GM21825 (cell line): ENCODE measurements at regions not wholly inside any gene's neighbourhood (a gene's known extent, or its start where the extent isn't known, plus 50 kb on each side); places are given as distances from the start of the nearest gene placed in this dataset.

Source experiments
- ATAC-seq: cut with Tn5 transposase; IDR thresholded peaks from one replicate; pipeline ENCODE4 v1.9.1; 2021; ENCODE audit warnings: mild to moderate bottlenecking, moderate library complexity; ENCODE audit not compliant: unreplicated experiment

- ATAC-seq = no peak
Observed at GRCh38 chr2:219991116-219991515, 363.7 kb downstream of the SLC4A3 start.

DNA sequence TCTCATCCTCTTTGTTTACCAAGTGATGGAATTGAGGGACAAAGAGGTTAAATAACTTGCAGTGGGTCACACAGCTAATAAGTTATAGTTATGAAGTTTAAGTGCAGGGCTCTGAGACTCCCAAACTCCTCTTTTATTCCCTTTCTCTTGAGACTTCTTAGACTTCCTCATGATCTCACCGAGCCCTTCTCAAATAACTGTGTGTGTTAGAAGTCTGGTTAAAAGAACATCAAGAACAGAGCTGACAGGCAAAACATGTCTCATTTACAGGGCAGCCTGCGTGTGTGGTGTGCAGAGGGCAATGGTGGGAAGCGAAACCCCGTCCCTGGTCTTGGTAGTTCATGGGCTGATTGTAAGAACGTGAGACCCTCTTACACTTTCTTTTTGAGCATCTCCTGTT, 368.0 kb downstream of the SLC4A3 start:
- ATAC-seq = no peak

GRCh38 chr2:219995991-219996765, 368.7 kb downstream of the SLC4A3 start:
- ATAC-seq = no peak

- ATAC-seq = no peak
Observed at GRCh38 chr2:219997341-219997851, 370.0 kb downstream of the SLC4A3 start.

DNA sequence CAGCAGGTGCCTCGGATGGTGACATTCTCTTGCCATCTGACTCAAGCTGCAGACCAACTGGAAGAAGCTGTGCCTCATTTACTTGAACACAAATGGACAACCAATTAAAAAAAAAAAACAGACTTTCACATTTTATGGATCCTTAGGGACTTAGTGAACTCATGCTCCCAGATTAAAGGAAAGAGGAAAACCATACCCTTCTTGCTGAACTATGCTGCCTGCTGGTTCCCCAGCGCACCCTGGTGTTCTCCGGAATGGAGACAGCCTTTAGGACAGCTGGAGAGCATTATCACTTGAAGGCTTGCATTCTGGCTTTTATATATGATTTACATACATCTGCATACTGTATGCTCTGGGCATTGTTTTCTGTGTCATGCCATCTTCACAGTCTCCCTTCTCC, 370.7 kb downstream of the SLC4A3 start:
- no peak for ATAC-seq

- no peak for ATAC-seq
Observed at GRCh38 chr2:219998714-219999227, 371.3 kb downstream of the SLC4A3 start.

DNA sequence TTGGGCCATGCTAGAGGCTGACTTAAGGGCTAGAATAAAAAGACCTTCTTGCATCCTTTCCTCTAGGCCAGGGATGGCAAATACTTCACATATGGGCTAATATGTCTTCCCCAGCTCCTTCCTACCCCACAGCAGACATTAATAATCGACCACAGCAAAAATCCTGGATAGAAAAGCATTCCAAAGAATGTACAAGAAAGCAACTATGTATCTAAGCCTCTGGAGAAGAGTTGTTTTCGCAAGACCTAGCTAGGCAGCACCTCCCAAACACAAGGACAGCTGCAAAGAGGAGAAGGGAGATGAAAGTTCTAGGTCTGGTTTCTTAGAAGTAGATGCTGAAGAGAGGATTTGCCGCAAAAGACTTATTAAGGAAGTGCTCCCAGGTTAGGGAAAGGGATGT, 372.6 kb downstream of the SLC4A3 start:
- ATAC-seq = no peak

GRCh38 chr2:220000586-220000985, 373.2 kb downstream of the SLC4A3 start:
- no peak for ATAC-seq

DNA sequence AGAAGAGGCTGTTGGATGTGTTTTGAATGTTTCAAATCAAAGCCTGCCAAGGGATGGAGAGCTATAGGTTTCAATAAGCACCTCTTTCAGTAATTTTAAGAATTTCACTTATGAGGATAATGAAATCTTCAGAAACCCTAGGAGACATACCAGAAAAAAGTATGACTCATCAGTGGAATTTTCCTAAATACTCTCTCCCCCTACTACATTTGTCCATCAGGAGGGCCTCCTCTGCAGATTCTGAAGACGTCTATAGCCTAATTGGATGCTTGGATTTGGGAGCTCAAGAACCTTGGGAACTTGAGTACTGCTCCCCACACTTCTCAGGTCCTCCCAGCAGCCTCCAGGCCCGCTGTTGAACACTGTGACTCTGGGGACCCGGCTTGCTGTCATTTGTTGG, 374.3 kb downstream of the SLC4A3 start:
- no peak for ATAC-seq

- no peak for ATAC-seq
Observed at GRCh38 chr2:220002251-220002650, 374.8 kb downstream of the SLC4A3 start.

DNA sequence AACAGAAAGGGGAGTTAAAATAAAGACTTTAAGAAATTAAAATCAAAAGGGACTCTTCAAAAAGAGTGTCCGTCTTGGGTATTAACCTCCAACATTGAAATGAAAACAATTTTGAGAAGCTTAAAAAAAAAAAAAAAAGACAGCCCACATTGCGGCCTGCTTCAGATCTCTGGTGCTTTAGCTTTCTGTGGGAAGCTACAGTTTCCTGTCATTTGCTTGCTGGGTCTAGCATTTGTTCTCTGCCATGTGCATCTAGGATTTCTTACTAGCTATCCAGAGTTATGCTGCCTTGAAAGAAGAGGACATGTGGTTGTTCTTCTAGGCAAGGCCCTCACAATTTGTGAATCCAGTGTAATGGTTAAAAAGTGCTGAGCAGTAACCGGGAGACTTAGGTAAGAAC, 375.3 kb downstream of the SLC4A3 start:
- ATAC-seq = no peak

GRCh38 chr2:220005362-220005761, 377.9 kb downstream of the SLC4A3 start:
- no peak for ATAC-seq

GRCh38 chr2:220006152-220006621, 378.8 kb downstream of the SLC4A3 start:
- ATAC-seq = no peak

GRCh38 chr2:220011859-220012258, 384.4 kb downstream of the SLC4A3 start:
- no peak for ATAC-seq

GRCh38 chr2:220014961-220015360, 387.5 kb downstream of the SLC4A3 start:
- ATAC-seq = no peak

GRCh38 chr2:220015576-220015975, 388.1 kb downstream of the SLC4A3 start:
- ATAC-seq = no peak

GRCh38 chr2:220025207-220025606, 397.8 kb downstream of the SLC4A3 start:
- no peak for ATAC-seq

DNA sequence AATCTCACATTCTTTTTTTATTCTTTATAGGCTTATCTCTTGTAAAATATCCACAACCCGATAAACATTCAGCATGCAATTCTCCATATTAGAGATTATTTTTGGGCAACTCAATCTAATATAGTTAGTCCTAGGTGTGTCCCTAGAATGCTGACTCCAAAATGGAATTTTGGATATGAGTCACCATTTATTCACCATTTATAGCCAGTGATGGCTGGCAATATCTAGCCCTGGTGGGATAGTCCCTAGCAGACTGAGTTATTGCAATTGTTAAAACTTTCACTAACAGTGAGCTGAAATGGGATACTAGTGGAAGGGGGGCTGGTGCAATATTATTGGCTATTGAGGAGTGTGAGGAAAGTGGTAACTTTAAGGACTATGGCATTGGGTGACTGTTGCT, 401.6 kb downstream of the SLC4A3 start:
- ATAC-seq = no peak

GRCh38 chr2:220033546-220033945, 406.1 kb downstream of the SLC4A3 start:
- no peak for ATAC-seq

GRCh38 chr2:220034426-220035130, 407.1 kb downstream of the SLC4A3 start:
- no peak for ATAC-seq

GRCh38 chr2:220036431-220036830, 409.0 kb downstream of the SLC4A3 start:
- no peak for ATAC-seq

DNA sequence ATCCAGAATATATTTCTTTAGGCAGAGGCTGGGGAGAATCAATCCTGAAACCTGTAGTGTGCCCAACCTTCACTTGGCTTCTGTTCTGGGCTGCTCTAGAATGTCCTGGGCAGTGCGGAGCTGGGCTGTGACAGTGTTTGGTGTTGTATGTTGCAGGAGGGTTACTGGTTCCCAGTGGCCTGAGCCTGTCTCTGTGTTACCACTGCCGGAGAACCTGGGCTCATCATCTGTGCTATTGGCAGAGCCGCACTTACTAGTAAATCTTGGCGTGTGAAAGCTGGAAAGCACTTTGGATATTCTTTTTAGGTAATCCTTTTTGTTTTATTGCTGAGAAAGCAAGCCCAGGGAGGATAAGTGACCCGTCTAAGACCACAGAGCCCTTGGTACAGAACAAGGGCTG, 412.9 kb downstream of the SLC4A3 start:
- no peak for ATAC-seq
